GM21515 (cell line): ENCODE measurements at regions not wholly inside any gene's neighbourhood (a gene's known extent, or its start where the extent isn't known, plus 50 kb on each side); places are given as distances from the start of the nearest gene placed in this dataset.
"Not testable (repeated sequence)": the region's sequence is repeated elsewhere in the genome, so short reads cannot be mapped to it uniquely, and the experiment has no call there.

Experiments used
- ATAC-seq: cut with Tn5 transposase; IDR thresholded peaks from one replicate; pipeline ENCODE4 v1.9.1; 2021; ENCODE audit not compliant: unreplicated experiment

DNA sequence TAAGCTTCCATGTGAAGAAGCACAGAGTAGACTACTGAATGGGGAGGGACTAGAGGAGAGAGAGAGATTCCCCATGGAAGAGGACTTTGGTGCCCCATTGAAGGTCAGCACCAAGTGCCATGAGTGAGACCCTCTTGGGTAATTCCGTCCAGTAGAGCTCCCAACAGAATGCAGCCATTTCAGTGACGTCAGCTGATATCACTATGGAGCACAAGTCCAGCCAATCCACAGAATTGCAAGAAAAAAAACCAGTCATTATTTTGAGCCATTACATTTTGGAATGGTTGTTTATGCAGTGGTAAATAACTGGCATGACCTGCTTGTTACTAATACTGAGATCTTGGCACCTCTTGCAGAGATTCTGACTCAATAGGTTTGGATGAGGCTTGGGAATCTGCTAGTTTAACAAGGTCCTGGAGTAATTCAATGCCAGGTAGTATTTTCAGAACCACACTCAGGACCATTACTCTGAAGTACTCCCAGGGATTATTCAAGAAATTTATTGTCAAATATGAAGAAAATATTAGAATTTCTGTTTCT, 52.6 kb upstream of the SP8 start:
- no peak for ATAC-seq

DNA sequence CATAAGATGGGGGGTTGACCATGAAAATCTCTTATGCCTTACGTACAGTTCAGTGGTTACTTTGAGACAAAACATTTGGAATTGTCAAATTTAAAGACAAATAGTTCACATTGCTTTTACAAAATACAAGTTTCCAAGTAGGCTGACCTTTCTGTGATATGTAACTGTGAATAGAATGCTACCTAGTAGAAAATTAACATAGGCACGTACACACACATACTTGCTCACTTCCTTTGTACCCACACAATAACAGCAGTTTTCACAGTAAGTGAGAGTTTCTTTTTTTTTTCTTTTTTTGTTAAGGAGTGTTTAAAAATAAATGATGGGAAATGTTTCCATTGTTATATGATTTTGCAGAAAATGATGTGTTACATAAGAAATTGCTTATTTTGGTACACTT, 53.3 kb upstream of the SP8 start:
- ATAC-seq = no peak

DNA sequence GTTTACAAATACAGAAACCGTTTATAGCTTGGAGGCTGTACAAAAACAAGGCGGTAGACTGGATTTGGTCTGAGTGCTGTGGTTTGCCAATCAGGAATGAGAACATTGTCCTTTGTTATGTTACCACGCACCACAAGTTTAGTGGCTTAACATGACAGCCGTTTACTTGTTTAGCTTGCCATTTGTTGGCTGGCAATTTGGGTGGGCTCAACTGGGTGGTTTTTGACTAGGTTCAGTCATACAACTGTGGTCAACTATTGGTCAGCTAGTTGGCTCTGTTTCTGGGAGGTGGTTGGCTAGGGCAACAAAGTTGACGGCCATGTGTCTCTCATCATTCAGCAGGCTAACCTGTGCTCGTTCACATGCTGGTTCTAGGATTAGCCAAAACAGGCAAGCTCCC, 60.1 kb upstream of the SP8 start:
- ATAC-seq = no peak

DNA sequence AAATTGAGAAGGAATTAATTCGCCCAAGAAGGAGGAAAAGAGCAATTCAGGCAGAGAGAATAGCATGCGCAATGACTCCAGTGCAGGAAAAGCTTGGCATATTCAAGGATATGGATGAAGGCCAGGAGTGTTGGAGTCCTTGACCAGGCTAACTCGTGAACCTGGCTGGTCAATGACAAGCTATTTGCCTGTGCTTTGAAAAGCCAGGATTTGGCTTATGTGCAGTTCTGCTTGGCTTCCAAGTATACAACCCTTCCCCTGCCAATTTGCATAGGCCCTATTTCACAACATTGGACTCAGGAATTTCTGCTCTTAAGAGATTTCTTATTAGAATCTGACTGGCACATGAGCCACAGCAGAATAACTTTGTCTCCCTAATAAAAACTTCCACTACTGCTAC, 72.3 kb upstream of the SP8 start:
- ATAC-seq = no peak

DNA sequence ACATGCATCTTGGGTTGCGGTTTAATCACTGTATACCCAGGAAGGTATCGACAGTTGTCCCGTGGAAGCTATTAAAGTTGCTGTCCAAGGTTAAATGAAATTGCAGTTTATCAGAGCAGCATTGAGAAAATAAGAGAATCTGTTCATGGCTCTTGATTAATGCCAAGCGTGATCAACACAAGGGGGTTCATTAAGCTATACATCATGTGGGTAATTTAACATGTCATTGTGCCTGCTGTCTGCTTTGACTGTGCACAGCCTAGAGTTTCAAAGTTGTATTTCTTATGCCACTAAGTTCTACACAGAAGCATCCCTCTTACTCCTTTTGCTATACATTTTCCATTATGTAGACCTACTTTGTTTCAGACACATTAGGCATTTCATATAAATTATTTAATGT, 74.8 kb upstream of the SP8 start:
- no peak for ATAC-seq

DNA sequence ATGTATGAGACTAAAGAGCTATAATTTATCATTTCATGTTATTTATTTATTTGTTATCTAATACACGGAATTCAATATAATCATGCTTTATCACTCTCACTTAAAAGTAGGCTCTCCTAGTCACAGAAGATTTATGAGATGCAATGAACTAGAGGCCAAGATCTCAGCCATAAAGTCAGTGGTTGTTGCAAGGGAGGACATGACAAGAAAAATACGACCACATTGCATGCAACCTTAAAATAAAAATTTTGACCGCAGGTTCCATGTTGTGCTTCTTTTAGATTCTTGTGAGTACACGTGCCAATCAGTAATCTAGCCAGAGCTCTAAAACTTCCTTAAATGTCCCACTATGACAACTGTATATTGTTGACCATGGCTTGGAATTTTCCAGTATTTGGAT, 75.9 kb upstream of the SP8 start:
- ATAC-seq = no peak

DNA sequence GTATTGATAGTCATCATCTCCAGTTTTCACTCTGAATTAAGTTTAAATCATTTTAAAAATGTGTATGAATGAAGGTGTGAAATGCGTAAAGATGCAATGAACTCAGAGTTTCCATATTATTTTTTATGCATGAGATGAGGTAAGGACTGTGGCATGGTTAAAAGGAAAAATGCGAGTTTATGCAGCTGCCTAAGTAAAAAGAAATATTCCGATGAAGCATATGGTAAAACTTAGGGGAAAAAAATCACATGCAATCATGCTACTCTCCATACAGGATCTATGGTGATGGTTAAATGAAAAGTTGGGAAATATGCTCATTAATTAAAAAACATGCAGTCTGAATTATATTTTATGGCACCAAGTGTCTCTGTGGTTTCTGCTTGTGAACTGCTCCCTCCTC, 77.5 kb upstream of the SP8 start:
- ATAC-seq = no peak

DNA sequence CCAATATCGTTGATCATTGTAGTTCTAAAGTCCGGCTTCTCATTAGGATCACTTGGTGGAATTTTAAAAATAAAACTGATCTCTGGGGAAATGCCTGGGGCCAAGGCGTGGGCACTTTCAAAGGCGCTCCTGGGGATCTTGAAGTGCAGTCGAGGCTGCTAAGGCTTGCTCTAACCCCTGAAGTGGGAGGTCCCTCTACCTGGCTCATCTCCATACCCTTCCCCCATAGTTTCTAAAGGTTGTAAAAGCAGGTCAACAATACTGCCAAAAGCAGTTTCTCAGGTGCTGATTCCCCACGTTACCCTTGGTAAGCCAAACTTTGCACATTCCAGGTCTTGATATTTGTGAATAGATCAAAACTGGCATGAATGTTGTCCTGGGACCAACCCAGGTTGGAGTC, 79.0 kb upstream of the SP8 start:
- no peak for ATAC-seq

DNA sequence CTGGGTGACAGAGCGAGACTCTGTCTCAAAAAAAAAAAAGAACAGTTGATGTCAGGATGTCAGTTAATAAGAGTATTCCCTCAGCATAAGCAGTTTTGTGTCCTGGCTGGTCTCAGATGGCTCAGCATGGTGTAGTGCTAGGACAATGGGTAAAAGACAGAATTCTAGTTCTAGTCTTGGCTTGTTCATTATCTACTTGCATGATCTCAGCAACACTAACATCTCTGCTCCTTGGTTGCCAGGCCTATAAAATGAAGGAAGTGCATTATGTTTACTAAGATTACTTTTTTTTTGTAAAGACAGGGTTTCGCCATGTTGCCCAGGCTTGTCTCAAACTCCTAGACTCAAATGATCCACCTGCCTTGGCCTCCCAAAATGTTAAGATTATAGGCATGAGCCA, 84.3 kb upstream of the SP8 start:
- ATAC-seq = no peak

DNA sequence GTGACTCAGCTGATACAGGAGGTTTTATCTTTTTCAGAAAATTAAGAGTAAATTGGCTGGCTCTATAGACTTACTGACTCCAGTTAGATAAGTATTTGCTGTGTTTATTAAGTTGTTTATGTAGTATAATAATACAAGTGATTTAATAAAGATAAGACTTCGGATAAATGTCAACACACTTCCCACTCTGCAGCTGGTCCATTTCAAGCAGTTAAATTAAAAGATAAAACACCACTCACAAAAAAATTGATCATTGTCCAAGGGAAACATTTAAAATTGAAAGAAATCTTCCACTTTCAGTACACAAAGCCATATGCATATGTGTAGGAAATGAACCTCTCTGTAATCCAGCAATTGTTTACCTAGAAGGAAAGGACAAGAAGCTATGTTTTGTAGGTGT, 106.1 kb upstream of the SP8 start:
- ATAC-seq = no peak

DNA sequence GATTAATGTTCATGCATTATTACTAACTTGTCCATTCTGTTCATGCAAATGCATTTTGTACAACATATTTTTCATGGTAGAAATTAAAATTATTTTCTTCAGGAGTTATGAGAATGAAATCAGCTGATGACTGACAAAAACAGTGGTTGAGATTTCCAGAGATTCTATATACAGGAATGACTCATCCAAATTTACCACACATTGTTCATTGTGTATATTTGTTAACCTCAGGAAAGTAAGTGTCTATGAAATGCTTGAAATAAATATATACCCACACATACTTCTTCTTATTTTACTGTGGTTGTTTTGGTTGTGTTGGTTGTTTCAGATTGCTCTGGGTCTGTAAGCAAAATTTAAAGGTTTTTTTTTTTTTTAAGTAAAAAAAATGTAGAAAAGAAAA, 108.1 kb upstream of the SP8 start:
- ATAC-seq = no peak

DNA sequence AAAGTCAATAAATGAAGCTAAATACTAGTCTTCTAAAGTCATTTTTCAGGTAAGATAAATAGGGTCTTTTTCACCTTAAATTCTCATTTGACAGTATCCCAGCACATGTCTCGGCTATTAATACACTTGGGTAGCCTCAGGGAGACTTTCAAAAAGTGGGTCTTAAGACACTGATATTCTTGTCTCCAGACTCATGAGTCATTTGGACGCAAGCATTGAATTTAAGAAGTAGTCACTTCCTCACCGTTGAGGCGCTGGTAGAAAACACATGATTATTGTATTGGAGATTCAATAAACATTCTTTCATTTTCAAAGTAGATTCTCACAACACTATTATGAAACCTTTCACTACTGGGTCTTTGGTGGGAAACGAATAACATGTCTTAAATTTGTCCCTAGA, 108.9 kb upstream of the SP8 start:
- no peak for ATAC-seq

DNA sequence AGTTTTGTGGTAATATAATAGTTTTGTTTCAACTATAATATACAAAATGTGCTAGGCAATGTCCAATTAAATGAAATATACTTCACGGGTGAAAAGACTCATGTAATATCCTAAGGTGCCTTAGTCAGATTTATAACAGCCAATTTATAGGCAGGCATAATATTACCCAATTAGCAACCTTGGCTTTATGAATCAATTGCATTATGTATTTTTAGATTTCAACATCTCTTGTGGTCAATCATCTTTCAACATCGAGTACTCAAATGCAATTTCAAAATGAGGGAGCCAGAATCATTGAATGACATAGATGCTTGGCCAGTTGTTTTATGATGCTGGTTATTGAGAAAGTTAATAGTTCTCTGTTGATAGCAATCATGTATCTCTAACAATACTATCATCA, 110.3 kb upstream of the SP8 start:
- no peak for ATAC-seq

DNA sequence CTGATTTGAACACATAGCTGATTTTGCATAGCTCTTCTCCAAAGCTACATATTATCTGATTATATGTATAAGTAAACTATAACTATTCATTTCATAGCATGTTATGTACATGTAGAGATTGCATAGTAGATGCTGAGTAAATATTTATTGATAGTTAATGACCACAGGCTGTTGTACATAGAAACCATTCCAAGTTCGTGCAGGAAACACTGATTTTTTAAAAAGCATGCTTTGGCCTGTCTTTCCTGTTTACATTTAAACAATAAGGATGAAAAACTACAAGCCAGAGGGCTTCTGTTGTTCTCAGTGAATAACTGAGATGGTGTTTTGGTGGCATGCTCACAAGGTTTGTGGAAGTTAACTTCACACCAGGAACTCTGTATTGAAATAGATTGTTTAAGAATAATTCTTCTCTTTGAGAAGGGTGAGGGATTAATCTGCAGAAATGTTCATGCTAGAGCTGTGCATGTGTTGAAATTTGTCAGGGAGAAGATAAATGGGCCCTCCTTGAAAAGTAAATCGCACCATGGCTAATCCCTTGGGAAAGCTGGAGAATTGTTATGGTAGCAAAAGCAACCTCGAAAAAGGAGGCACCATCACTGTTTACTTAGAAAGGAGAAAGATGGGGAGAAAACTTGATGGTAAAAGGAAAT, 120.2 kb upstream of the SP8 start:
- ATAC-seq = no peak

DNA sequence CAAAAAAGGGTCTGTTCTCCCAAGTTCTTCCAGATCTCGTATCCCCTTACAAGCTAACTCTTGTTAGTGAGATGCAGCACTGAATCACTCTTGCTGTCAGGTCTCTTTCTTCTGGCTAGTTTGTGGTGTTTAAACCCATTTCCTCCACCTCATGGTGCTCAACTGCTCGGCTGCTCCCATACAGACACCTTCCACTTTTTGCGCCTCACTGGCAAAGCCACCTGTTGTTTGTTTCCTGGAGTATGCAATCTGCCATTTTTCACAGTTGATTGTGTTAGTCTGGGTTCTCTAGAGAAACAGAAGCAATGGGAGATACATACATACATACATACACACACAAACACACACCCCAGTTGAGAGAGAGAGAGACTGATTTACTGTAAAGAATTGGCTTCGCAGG, 124.4 kb upstream of the SP8 start:
- ATAC-seq = no peak

DNA sequence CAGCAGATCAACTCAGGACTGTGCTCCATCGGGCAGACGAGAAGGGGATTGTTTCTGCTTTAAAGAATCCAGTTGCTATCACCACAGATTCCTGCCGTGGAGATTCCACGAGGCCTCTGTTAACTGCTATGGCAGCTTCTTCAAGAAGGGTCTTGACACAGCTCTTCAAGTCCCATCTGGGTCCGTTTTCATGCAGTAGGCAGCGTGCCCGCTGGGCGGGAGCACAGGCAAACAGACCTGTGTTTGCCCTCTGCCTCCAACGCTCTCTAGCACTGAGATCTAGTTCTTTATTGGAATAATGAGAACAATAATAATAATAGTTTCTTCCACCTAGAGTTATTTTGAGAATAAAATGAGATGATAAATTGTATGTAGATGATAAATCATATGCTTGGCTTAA, 127.2 kb upstream of the SP8 start:
- ATAC-seq = no peak

DNA sequence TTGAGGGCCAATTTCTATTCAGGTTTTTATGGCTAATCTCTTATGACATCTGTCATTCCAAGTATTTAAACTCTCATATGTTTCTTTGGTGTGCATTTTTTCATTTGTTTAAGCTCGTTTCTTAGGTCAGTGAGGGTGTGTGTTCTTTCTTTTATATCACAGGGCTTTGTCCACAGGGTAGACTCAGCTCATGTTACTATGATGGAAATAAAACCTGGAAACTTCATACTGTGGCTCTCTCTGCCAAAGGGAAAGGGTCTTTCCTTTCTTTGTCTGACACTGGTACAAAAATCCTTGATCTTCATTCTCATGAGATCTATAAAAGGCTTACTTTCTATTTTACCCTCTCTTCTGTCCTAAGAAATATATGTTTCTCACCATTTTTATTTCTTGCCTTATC, 129.6 kb upstream of the SP8 start:
- ATAC-seq = no peak

DNA sequence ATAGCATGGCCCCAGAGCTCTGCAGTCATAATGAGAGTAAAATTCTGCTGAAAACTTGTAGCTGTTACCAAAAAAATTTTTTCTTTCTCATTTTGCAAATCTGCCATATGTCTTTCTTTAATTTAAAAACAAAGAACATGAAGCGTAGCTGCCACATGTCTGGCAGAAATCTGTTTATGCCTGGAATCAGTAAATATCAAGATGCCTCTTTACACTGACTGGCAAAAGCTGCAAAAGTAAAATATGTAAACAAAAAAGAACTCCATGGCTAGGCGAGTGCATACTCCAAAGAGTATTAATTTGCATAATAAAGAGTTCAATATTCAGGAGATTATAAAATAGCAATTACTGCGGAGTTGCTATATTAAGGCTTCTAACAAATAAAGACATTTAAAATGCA, 130.9 kb upstream of the SP8 start:
- ATAC-seq = no peak

DNA sequence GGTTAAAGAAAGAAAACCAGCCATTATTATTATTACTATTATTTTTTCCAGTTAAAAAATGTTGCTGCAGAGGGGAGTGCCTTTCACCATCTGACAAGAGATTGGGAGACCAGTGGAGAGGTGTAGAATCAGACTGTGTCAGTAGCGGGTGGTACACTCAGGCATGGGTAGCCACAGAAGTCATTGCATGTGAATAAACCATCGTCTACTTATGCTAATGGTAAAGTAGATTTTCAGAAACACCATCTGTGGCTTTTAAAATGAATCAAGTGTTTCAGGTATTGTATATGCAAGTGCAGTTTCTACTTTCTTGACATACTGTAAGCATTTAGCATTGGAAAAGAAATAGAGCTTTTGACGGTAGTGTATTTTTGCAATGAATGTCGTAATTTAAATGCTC, 131.5 kb upstream of the SP8 start:
- ATAC-seq = no peak

DNA sequence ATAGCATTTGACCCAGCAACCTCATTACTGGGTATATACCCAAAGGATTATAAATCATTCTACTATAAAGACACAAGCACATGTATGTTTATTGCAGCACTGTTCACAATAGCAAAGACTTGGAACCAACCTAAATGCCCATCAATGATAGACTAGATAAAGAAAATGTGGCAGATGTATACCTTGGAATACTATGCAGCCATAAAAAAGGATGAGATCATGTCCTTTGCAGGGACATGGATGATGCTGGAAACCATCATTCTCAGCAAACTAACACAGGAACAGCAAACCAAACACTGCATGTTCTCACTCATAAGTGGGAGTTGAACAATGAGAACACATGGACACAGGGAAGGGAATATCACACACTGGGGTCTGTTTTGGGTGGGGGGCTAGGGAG, 140.5 kb upstream of the SP8 start:
- ATAC-seq = not testable (repeated sequence)

DNA sequence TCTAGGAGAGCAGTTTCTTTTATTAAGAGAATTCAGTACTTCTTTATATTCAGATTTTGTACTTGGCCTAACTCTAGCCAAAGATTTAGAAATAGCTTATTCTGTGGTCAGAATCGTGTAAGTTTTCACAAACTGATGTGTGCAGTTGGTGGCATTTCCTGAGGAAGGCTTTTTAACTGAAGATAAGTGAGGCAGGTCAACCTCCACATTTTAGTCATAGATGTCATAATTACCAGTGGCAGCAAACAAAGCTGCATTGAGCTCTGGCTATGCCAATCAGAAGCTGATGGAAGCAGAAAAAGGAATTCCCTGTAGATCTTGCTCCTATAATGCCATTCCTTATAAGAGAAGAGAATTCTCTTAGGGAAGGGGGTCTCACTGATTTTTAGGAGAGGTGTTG, 141.3 kb upstream of the SP8 start:
- no peak for ATAC-seq

DNA sequence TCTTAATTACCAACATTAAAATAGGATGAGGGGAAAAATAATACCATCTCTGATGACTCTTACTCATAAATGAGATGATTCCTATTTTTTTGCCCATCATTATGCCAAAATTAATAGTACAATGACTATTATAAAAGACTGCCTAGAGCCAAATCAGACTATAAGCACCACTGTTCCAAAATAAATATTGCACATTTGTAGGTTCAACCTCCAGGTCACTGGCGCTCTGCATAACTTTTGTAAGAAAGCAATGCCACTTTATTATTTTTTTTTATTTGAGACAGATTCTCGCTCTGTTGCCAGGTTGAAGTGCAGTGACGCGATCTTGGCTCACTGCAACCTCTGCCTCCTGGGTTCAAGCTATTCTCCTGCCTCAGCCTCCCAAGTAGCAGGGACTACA, 142.5 kb upstream of the SP8 start:
- ATAC-seq = no peak

DNA sequence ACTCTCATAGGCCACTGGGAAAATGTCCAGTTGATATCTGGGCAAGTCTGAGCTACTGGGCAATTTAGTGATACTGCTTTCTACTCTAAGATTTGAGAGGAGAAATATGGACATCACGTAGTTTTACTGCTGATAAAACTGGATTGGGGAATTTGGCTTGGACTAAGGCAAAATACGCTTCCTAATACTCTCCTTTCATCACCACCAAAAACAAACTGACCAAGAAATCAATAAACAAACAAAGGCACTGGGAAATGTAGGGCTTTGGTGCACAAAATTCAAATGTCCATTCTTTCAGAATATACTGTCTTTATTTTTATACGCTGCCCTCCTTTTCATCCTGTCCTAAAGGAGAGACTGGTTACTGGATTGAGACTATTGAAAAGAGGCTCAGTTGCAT, 145.1 kb upstream of the SP8 start:
- ATAC-seq = no peak
